Limb (tissue), 2 donors: ENCODE measurements at regions not wholly inside any gene's neighbourhood (a gene's known extent, or its start where the extent isn't known, plus 50 kb on each side); places are given as distances from the start of the nearest gene placed in this dataset.
"Not testable (repeated sequence)": the region's sequence is repeated elsewhere in the genome, so short reads cannot be mapped to it uniquely, and the experiment has no call there.

ENCODE experiments used
- DNase-seq, 2 donors: peaks; one replicate each; pipeline ENCODE4 v3.0.0-alpha.2; 2016; ENCODE audit errors: extremely low spot score in 2 of 2

DNA sequence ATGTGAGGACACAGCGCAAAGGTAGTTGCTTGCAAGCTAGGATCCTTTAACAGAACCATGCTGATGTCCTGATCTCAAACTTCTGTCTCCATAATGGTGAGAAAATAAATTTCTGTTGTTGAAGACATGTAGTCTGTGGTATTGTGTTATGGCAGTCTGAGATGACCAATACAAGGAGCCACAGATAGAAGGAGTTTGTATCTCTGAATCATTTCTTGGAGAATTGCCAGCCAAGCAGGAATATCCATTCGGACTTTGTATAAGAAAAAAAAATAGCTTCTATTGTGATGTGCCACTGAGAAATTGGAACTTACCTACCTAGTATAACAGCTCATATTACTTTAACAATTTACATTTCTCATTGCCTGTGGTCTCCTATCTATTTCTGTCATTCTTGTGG is 447.6 kb upstream of the CA10 start:
- DNase-seq, result no peak

- DNase-seq, result no peak
These were observed 445.6 kb upstream of the CA10 start for GRCh38 chr17:52604105-52604504.

DNA sequence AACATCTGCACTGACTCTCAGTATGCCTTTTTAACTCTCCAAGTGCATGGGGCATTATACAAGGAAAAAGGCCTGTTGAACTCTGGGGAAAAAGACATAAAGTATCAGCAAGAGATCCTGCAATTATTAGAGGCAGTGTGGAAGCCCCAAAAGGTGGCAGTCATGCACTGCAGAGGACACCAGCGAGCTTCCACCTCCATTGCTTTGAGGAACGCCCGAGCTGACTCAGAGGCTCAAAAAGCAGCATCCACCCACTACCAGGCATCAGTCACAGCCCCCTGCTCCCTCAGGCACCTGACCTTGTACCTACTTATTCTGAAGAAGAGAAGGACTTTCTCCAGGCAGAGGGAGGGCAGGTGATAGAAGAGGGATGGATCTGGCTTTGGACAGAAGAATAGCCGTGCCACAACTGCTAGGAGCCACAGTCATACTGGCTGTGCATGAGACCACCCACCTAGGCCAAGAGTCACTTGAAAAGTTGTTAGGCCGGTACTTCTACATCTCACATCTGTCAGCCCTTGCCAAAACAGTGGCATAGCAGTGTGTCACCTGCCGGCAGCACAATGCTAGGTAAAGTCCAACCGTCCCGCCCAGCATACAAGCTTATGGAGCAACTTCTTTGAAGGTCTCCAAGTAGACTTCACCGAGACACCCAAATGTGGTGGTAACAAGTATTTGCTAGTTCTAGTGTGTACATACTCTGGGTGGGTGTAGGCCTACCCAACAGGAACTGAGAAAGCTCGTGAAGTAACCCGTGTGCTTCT is 439.1 kb upstream of the CA10 start:
- DNase-seq, result not testable (repeated sequence)

- DNase-seq, result no peak
These were observed 436.0 kb upstream of the CA10 start for GRCh38 chr17:52594516-52594915.

GRCh38 chr17:52546990-52547389 is 388.5 kb upstream of the CA10 start:
- DNase-seq, result no peak

DNA sequence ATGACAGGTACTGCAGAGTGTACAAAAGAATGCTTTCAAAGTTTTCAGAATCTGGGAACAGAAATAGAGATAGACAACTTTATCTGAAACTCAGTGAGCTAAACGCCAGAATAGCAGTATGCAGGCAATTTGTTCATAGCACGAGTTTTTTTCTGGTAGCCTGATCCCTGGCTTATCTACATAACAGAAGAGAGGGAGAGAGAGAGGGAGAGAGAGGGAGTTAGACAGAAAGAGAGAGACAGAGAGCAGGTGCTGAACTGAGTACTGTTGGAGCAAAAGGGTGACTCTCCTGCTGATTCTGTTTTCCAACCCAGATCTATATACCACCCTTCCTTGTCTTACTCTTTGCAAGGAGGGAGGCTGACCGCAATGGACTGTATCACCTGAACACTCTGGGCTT is 388.0 kb upstream of the CA10 start:
- DNase-seq, result no peak

DNA sequence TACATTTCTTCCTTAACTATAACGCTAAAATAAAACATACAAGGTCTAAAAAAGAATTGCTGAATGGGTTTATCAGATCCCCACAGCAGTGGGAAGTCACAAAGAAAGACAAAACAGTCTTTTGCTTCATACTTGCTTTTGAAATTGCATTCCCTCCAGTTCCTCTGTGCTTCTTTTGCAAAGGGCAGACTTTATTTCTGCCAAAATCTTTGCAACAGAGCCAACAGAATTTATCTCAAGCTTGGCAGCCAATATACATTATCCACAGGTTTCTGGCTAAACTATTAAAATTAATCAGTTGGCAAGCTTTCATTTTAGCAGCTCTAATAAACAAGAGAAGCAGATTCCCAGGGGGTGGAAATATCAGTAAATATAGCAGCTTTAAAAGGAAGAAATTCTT is 378.9 kb upstream of the CA10 start:
- DNase-seq, result peak in 1 of 2 donors; percentile 18

- DNase-seq, result peak; percentile 27 to 40
These were observed 378.0 kb upstream of the CA10 start for GRCh38 chr17:52536489-52536888.

DNA sequence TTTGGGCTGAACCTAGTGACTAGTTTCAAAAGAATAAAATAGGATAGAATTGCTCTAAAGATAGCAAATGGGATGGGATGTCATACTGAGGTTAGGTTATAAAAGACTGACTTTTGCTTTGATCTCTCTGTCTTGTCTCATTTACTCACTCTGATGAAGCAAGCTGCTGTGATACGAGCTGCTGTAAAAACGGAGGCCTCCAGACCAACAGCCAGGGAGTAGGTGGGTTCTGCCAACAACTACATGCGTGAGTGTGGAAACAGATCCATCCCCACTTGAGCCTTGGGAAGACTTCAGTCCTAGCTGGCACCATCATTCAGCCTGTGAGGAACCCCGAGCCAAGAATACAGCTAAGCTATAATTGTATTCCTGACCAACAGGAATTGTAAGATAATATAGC is 373.9 kb upstream of the CA10 start:
- no peak for DNase-seq

GRCh38 chr17:52524096-52524637 is 365.7 kb upstream of the CA10 start:
- DNase-seq, result no peak

GRCh38 chr17:52517176-52517575 is 358.7 kb upstream of the CA10 start:
- DNase-seq, result no peak

GRCh38 chr17:52515927-52516326 is 357.4 kb upstream of the CA10 start:
- no peak for DNase-seq

DNA sequence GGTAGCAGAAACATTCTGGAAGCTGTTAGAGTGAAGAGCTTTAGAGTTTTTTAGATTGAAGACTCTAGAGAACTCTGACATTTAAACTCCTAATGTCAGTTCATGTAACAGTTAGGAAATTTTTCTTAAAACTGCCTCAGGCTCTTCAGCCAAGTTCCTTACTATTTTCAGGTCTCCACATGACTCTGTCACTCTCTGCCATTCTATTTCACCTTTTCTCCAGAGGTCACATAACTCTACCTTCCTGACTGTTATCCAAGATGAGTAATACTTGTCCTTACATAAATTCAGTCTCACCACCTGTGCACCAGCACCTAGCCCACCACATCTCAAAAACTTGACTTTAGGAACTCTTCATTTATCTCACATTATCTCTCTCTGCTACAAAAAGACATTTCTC is 347.1 kb upstream of the CA10 start:
- no peak for DNase-seq

DNA sequence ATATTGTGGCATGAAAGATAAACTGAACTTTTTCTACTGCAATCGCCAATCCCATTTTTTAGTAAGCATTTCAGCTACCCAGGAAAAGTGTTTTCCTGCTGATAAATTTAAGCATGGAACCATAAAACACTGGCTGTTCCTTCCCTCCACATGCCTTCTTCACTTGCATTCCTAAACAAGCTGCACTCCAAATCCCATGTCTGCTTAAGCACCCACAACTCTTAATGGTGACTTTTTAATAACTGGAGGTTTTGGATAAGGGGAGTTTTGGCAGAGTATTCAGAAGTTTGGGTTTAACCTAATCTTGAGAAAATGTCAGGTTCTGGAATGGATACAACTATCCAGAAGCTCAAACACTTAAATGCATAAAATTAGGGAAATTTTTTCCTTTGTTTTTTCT is 345.6 kb upstream of the CA10 start:
- no peak for DNase-seq

GRCh38 chr17:52495646-52496045 is 337.1 kb upstream of the CA10 start:
- no peak for DNase-seq

DNA sequence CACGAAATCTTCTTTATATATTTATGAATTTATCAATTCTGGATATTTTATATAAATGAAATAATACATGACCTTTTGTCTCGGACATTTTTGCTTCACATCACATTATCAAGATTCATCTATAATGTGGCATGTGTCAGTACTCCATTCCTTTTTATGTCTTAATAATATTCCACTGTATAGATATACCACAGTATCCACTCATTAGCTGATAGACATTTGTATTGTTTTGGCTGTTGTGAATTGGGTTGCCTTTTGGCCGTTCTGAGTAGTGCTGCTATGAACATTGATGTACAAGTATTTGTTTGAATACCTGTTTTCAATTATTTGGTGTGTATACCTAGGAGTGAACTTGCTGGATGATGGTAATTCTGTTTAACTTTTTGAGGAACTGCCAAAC is 323.8 kb upstream of the CA10 start:
- DNase-seq, result no peak

- DNase-seq, result no peak
These were observed 319.5 kb upstream of the CA10 start for GRCh38 chr17:52477824-52478699.

DNA sequence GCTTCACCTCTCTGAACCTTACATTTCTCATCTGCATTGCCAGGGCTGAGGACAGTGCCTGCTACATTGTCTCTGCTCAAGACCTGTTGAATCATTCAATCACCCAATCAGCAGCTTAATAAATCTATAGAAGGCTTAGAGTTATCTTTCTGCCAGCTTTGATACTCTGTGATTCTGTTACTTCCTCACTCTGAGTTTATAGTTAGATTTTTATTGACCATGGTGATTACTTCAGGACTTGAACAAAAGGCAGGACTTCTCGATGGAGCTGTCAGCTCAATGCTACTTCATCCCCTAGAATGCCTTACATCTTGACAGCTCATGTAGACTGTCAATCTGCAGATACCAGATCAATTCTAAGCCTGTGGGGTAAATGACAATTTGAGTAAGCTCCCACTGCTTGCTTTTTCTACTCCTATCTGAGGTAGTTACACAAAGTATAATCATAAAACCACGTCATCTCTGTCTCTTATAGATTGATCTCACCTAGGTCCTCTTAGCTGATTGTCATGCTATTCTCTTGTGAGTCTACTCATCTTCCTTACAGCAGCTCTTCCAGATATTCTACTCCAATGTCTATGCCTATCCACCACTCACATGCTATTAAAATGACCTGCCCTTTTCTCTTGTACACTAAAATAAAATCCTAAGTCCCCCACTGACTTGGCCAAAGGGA is 318.3 kb upstream of the CA10 start:
- DNase-seq, result no peak

GRCh38 chr17:52470553-52470952 is 312.0 kb upstream of the CA10 start:
- DNase-seq, result no peak

DNA sequence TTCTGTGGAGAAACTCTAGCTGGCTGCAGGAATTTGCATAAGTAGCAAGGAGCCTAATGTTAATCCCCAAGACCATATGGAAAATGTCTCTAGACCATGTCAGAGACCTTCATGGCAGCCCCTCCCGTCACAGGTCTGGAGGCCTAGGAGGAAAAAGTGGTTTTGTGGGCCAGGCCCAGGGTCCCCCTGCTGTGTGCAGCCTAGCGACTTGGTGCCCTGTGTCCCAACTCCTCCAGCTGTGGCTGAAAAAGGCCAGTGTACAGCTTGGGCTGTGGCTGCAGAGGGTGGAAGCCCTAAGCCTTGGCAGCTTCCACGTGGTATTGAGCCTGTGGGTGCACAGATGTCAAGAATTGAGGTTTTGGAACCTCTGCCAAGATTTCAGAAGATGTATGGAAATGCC is 306.9 kb upstream of the CA10 start:
- DNase-seq, result no peak

- DNase-seq, result no peak
These were observed 292.9 kb upstream of the CA10 start for GRCh38 chr17:52451294-52451861.

DNA sequence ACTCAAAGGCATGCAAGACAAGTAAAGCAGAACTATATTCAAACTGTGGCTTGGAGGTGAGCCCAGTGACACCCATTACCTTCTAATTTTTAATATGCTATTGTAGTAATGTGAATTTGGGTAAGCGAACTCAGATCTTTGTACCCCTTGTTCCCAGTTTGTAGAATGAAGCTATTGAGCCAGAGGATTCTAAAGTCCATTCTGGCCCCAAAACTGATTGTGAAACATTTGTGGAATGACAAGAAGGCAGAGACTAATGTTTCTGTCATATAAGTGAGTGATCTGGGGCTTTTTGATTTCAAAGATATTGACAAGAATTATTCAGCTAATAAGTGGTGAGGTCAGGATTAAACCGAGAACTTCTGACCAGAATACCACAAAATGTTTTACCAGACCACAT is 283.8 kb upstream of the CA10 start:
- no peak for DNase-seq
